K562 (cell line): ENCODE measurements at regions not wholly inside any gene's neighbourhood (a gene's known extent, or its start where the extent isn't known, plus 50 kb on each side); places are given as distances from the start of the nearest gene placed in this dataset.

Experiments used
- BACH1 ChIP-seq: fragments of 200-800 bp; sonication (Bioruptor generic); IDR thresholded peaks from 2 replicates; pipeline ENCODE4 v1.6.1; 2016; ENCODE audit warnings: missing genetic modification characterization, missing compliant biosample characterization
- FOXK1 ChIP-seq: sonication (generic); formaldehyde crosslinking; IDR thresholded peaks from 2 replicates; pipeline ENCODE4 v1.8.0; 2022; ENCODE audit warnings: missing genetic modification reagents, mild to moderate bottlenecking, borderline replicate concordance
- GATAD2B ChIP-seq: fragments of 450-650 bp; IDR thresholded peaks from 2 replicates; pipeline ENCODE4 v1.6.1; 2017; ENCODE audit warnings: mild to moderate bottlenecking, borderline replicate concordance
- KDM5B ChIP-seq: fragments of 200-600 bp; sonication (generic); IDR thresholded peaks from 2 replicates; pipeline ENCODE4 v1.6.1; 2012; ENCODE audit warnings: low read depth, mild to moderate bottlenecking, moderate library complexity, low read length, control low read depth, inconsistent platforms; ENCODE audit not compliant: insufficient replicate concordance
- MCM7 ChIP-seq, 2 experiments: fragments of 450-650 bp; IDR thresholded peaks; 2 replicates each; pipeline ENCODE4 v1.6.1; 2016 to 2018
- MECOM ChIP-seq: fragments of 250-450 bp; sonication (Bioruptor Pico); IDR thresholded peaks from 2 replicates; pipeline ENCODE4 v1.8.0; 2022; ENCODE audit warnings: inconsistent platforms
- NCOR1 ChIP-seq: fragments of 450-650 bp; IDR thresholded peaks from 2 replicates; pipeline ENCODE4 v1.6.1; 2016; ENCODE audit warnings: mild to moderate bottlenecking, moderate library complexity
- RAD21 ChIP-seq, 2 experiments: fragments of 250-450 bp in 1 of 2; fragments of 450-650 bp in 1 of 2; sonication (Bioruptor Pico) in 1 of 2; formaldehyde crosslinking in 1 of 2; IDR thresholded peaks in 1 of 2; conservative IDR thresholded peaks in 1 of 2; 2 replicates each; pipeline versions ENCODE4 v1.4.0 to v1.8.0; 2020 to 2022; ENCODE audit warnings: mild to moderate bottlenecking in 2 of 2, moderate library complexity in 1 of 2
- RREB1 ChIP-seq: fragments of 250-450 bp; sonication (Bioruptor Pico); IDR thresholded peaks from 2 replicates; pipeline ENCODE4 v1.4.0; 2020
- SP1 ChIP-seq: sonication (generic); formaldehyde crosslinking; IDR thresholded peaks from 2 replicates; pipeline ENCODE4 v1.8.1; 2022; ENCODE audit warnings: mild to moderate bottlenecking, missing genetic modification reagents
- TCFL5 ChIP-seq: fragments of 250-450 bp; sonication (Bioruptor Pico); conservative IDR thresholded peaks from 2 replicates; pipeline ENCODE4 v1.6.1; 2021; ENCODE audit warnings: mild to moderate bottlenecking, moderate library complexity, matching md5 sums
- ZBTB7A ChIP-seq: IDR thresholded peaks from 2 replicates; pipeline ENCODE4 v1.6.1; 2011; ENCODE audit warnings: low read depth, mild to moderate bottlenecking, low read length, moderate library complexity, borderline replicate concordance; ENCODE audit not compliant: control insufficient read depth
- ZBTB9 ChIP-seq: fragments of 450-650 bp; formaldehyde crosslinking; IDR thresholded peaks from 2 replicates; pipeline ENCODE4 v1.4.0; 2020; ENCODE audit warnings: mild to moderate bottlenecking, moderate library complexity
- ZC3H8 ChIP-seq: fragments of 450-650 bp; IDR thresholded peaks from 2 replicates; pipeline ENCODE4 v1.6.1; 2017
- ZEB2 ChIP-seq: fragments of 450-650 bp; IDR thresholded peaks from 2 replicates; pipeline ENCODE4 v1.6.1; 2016
- ZNF197 ChIP-seq: fragments of 200-800 bp; sonication (Bioruptor generic); IDR thresholded peaks from 2 replicates; pipeline ENCODE4 v1.6.1; 2016; ENCODE audit warnings: low read depth, missing genetic modification characterization, missing compliant biosample characterization
- ZNF79 ChIP-seq: fragments of 250-450 bp; sonication (Bioruptor Pico); IDR thresholded peaks from 2 replicates; pipeline ENCODE4 v1.4.0; 2020; ENCODE audit warnings: low read depth, mild to moderate bottlenecking, moderate library complexity
- TF ChIP-seq, protein P1 (sequence below): sonication (generic); formaldehyde crosslinking; IDR thresholded peaks from 2 replicates; pipeline ENCODE4 v1.8.0; 2022; ENCODE audit warnings: mild to moderate bottlenecking, missing genetic modification reagents
- TF ChIP-seq, protein P2 (sequence below): fragments of 450-650 bp; IDR thresholded peaks from 2 replicates; pipeline ENCODE4 v1.6.1; 2017; ENCODE audit warnings: mild to moderate bottlenecking, moderate library complexity

- TF ChIP-seq ZBTB7A = peak; percentile 82; the same call in 1 of the 2 replicates
- TF ChIP-seq RREB1 = no peak
- no peak for TF ChIP-seq ZNF79 (CRISPR knock-in tag)
- 0 out of 2 replicates have a peak, but pooled peaks have one; percentile 33 for TF ChIP-seq SP1
- TF ChIP-seq ZBTB9 = no peak
- TF ChIP-seq RAD21 (CRISPR knock-in tag; conservative IDR thresholded peaks at IDR 0.05 in 1 of 2, IDR thresholded peaks at IDR 0.05 in 1 of 2) = peak; percentile 29 to 52; a peak in 3 of 4 replicates
- TF ChIP-seq, protein P1, sequence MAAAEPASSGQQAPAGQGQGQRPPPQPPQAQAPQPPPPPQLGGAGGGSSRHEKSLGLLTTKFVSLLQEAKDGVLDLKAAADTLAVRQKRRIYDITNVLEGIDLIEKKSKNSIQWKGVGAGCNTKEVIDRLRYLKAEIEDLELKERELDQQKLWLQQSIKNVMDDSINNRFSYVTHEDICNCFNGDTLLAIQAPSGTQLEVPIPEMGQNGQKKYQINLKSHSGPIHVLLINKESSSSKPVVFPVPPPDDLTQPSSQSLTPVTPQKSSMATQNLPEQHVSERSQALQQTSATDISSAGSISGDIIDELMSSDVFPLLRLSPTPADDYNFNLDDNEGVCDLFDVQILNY = no peak
- no peak; the same call in 1 of the 2 replicates for TF ChIP-seq ZEB2
- TF ChIP-seq, protein P2, sequence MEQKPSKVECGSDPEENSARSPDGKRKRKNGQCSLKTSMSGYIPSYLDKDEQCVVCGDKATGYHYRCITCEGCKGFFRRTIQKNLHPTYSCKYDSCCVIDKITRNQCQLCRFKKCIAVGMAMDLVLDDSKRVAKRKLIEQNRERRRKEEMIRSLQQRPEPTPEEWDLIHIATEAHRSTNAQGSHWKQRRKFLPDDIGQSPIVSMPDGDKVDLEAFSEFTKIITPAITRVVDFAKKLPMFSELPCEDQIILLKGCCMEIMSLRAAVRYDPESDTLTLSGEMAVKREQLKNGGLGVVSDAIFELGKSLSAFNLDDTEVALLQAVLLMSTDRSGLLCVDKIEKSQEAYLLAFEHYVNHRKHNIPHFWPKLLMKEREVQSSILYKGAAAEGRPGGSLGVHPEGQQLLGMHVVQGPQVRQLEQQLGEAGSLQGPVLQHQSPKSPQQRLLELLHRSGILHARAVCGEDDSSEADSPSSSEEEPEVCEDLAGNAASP = no peak
- no peak for TF ChIP-seq TCFL5
- TF ChIP-seq KDM5B = no peak
- TF ChIP-seq GATAD2B = peak; percentile 53; the same call in 1 of the 2 replicates
- TF ChIP-seq MECOM (CRISPR knock-in tag) = no peak
- TF ChIP-seq FOXK1 = no peak
- TF ChIP-seq MCM7 (IDR thresholded peaks at IDR 0.05) = no peak
- peak; percentile 50; the same call in 1 of the 2 replicates for TF ChIP-seq BACH1 (tag)
- no peak for TF ChIP-seq ZC3H8
- TF ChIP-seq ZNF197 (CRISPR knock-in tag) = no peak
- TF ChIP-seq NCOR1 = peak; percentile 85
Measured at GRCh38 chr3:177357352-177358090, 160.2 kb upstream of the TBL1XR1 start (continued).
